GM18867 (cell line): ENCODE measurements at regions not wholly inside any gene's neighbourhood (a gene's known extent, or its start where the extent isn't known, plus 50 kb on each side); places are given as distances from the start of the nearest gene placed in this dataset.

Experiments
- ATAC-seq: cut with Tn5 transposase; IDR thresholded peaks from one replicate; pipeline ENCODE4 v1.9.1; 2021; ENCODE audit warnings: mild to moderate bottlenecking, moderate library complexity; ENCODE audit not compliant: unreplicated experiment

DNA sequence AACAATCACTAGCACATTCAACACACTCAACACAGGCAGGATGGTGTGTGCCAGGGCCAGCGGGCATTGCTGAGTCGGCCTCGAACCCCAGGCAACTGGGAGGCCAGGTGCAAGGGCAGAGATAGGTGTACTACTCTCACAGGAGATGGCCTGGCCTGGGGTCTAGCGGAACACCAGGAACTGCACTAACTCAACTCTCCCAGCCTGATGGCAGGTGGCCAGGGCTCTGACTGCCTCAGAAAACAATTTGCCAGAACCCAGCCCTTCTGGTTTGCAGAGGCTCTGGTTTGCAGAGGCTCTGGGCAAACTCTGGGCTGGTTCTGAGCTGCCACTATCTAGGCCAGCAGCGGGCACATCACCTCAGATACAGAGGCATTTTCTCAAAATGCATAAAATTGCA, 229.2 kb upstream of the CHRNA7 start:
- ATAC-seq = no peak

DNA sequence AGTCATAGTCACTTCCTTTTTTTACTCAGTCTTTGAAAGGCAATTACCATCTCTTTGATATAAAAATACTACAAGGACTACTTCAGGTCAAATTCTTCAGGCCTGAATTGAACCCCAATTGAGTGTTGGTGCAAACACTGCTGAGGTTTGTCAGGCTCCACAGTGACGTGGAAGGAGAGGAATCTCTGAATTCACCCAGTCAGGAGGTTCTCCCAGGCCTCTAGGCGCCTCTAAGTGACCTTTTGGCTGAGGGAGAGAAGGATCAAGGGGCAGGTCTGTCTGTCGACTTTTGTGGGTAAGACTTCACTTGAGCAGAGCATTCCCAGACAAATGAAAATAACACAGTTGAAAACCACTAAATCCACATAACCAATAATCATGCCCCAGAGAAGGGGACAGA, 227.6 kb upstream of the CHRNA7 start:
- ATAC-seq = no peak

DNA sequence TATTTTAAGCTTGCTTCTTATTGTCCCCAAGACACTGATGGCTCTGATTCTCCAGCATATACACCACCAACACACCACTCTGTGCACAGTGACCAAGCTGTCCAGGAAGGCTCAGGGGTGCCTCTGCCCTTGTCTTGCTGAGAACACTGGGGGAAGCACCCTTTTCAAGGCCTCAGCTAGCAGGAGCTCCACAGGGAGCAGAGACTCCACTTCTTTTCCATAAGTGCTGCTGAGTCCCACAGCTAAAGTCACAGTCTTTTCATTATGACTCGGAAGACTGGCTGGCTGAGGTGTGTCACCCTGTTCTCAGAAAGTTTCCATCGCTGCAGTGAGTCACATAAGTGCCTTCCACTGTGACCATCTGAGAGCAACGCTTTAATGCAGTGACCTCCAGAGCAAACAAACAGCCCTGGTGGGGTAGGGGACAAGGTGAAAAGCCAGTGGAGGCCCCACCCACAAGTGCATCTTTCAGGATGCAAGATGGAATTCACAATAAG, 226.9 kb upstream of the CHRNA7 start:
- ATAC-seq = no peak

DNA sequence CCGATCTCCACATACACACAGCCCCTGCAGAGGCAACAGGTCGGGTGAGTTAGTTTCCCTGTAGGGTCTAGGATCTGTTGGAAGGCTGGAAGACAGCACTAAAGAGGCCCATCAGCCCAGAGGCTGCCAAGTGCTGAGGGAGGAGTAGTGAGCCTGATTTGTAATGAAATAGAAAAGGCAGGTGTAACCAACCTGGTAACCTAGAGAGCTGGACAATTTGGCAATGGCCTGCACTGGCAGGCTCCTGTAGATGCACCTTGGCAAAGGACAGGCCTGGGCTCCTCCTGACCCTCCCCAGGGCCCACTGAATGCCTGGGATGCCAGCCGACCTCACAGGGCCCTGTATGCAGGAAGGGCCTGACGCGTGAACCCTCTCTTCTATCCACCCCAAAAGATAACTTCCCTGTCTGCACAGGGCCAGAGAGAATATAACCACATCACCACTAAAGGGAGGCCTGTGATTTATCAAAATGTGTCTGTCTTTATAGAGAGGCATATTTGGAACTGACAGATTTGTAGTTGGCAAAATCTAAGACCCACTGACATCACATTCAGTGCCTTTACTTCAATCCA, 225.1 kb upstream of the CHRNA7 start:
- ATAC-seq = no peak

DNA sequence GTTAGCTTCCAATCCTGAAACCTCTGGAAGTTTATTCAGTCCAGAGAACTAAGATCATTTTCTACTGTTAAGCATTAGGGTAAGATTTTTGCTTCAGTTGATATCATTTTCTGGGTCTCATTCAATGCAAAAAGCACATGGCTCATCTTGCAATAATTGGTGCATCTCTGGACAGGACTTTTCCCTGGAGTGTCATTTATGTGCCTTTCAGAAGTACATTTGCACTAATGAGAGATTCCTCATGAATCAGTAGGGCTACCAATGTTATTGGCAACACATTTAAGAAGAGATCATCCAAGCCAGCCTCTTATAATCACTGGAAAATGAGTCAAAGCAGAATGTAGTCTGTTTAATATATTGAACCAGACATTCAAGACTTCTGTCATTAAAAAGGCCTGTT, 224.2 kb upstream of the CHRNA7 start:
- no peak for ATAC-seq

DNA sequence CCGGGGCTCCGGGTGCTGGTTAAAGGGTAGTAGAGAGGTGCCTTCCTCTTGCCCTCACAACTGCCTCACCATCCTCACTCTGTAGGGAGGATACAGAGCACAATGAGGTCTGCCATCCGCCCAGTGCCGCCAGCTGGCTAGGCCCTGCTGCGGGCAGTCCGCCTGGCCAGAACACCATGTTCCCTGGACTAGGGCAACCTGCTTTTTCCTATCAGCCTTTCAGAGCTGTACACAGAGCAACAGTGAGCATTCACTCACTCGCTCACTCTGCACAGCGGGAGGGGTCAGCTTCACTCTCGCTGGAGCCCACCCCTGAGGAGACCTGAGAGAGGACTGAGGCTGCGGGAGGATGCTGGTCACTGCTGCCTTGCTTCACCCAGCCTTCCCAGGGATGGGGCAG, 218.7 kb upstream of the CHRNA7 start:
- no peak for ATAC-seq

DNA sequence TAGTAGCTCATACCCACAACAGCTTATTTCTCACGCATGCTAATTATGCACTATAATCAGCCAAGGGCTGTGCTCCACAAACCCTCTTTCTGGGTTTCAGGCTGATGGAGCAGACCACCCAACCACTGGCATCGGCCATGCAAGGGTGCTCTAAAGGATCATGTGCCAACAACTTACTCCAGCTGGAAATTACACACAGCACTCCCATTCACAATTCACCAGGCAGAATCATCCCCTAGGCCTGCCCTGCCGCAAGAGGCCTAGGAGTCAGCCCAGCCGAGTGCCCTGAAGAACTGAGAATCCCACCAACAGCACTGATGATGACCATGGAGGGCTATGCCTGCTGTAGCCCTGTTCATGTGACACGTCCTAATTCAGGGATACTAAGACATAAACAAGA, 216.2 kb upstream of the CHRNA7 start:
- no peak for ATAC-seq

DNA sequence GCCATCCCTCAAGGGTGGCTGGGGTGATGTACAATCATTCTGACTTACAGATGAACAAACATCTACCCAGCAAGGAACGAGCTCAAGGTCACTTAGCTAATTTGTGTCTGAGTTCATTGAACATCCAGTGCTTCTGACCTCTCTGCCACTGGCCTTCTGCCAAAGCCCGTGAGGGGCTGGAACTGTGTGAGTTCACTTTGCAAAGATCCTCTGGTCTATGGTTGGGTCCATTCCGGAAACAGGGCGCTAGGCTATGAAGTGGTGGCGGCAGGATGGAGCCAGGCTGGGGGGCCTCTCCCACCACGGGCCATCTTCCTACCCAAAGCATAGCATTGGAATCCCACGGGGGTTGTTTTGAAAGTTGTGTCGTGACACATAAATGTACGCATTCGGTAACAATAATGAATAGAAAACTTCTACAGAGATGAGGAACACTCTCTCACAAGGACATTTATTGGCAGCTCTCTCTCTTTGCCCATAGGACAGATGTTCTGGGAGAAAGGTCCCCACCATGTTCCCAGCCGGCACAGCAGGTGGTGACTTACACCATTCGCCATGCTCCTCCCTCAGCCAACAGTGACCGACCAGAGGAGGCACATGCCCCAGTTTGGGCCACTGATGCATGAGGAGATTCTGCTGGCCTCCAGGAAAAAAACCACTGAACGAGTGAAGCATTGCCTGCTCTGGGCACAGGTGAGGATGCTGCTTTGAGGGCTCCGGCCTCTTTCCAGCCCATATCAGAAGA, 214.7 kb upstream of the CHRNA7 start:
- no peak for ATAC-seq

DNA sequence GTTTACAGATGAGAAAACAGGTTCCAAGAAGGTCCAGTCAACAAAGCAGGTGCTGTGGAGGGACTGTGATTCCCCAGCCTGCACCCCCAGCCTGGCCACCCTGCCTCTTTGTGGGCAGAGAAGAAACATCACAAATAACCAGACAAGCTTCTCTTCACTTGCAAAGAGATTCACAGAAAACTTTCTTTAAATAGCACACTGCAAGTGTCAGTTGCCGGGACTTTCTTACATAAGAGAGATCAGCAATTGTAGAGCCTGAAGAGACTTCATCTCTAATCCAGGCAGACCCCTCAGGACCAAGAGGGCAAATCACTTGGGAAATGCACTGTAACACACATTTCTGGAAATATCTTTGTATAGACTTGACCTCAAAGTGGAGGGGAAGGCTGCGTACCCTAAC, 207.9 kb upstream of the CHRNA7 start:
- ATAC-seq = no peak

DNA sequence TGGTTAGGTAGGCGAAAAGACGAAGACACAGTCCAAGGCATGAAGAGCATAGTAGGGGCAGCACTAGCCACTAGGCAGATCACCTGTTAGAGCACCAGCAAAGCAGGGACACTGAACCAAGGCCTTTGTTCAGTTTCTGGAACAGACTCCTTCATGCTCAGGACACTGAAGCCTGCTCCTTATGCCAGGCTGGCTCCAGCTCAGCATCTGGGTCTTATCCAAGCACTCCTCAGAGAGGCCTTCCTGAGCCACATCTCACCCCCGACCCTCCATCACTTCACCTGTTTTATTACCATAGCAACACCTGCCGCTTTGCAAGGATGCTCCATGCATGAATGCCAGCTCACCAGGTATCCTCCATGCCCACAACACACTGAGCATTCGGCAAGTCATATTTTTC, 206.3 kb upstream of the CHRNA7 start:
- ATAC-seq = no peak

DNA sequence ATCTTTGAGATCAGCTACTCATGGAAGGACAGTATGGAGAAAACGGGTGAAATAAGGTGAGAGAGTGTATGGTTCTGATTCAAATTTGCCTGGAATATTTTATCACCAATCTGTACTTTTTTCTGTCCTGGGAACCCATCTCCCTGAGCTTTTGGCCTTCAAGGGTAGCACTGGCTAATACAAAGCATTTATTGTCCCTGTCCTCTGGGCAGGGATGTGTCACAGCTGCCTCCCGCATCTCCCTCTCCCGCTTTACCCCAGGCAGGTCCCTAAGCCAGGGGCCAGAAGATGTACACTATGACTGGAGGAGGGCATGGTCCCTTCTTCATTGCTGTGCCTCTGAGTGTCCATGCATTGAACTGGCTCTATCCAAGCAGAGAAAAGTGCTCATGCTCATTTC, 201.7 kb upstream of the CHRNA7 start:
- ATAC-seq = no peak

DNA sequence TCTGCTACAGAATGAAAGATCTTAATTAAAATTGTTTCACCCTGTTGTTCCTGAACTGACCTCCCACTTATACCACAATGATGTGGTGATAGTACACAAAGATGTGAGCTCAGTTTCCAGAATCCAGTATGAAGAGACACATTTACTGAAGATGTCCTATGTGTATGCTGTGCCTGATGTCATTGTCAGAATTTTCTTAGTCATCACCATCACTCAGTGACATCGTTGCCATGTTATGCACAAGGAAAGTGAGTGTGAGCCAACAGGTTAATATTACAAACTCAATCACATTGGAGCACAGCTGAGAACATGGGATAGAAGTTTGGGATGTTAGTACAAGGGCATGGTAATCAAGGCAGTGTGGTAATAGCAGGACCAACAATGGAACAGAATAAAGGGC, 199.7 kb upstream of the CHRNA7 start:
- ATAC-seq = no peak

DNA sequence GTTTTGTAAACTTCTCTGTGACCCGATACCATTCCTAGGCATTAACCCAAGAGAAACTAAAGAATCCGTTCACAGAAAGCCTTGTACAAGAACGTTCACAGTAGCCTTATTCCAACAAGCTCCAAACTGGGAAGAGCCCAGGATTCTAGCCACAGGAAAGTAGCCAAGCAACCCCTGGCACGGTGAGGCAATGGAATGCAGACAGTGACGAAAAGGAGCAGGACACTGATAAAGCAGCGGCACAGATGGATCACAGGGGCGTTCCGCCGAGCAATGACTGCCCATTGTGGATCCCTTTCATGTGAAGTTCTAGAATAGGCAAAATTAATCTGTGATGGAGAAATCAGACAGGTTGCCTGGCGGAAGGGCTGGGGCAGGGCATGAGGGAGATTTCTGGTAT, 198.7 kb upstream of the CHRNA7 start:
- ATAC-seq = no peak

DNA sequence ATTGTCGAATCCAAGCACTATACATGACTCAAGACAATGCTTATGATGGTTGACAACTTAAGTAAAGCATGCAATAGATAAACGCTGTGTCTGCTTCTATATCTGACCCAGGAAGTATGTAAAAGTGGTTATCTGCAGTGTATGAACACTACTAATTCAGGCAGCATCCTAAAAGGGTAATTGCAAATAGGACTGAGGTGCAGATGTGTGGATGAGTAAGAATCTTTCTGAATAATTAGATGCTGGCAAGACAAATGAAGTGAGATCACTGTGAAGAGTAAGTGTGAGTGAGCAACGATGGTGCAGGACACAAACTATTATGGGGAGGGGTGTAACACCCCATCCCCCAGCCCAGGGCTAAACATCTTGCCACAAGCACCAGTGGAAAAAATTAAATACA, 195.7 kb upstream of the CHRNA7 start:
- ATAC-seq = no peak

DNA sequence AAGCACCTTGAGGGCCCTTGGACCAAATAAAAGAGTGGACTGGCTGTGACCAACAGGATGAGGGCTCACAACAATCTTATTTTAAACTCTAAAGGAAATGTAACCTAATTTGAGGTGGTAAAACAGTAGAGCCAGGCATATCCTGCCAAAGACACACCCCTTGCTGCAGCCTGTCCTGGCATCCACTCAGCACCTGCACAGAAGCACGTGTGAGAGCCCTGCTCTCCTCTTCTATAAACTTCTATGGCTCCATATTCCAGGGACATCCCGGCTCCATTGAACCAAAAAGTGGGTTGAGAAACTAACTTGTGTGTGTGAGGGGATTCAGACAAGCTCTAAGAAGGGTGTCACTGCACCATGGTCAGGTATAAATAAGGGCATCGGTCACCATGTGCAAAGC, 190.9 kb upstream of the CHRNA7 start:
- ATAC-seq = no peak

DNA sequence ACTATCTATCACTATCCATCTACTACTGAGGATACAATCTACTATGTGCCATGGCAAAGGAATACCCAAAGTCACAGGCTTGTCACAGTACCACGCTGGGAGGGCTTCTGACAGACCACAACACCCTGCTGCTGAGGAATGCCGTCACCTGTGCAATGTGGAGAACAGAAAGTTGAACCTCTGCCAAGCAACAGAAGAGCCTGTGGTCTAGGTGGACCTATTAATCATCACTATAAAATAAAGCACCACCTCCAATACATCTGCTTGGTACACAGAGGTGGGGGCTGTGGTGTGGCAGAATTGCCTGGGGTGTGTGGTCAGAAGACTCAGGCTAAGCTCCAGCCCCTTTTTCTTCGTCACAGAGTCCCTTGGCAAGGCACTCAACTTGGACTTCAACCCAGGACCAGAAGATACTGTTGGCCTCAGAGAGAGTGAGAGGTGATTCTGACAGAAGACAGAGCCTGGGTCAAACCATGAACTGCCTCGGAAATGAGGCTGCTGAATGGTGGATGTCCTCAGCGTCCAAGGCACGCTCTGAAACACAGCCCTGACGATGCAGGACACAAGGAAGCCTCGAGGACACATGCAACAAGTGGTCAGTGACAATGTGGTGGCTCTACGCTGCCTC, 189.4 kb upstream of the CHRNA7 start:
- ATAC-seq = no peak

DNA sequence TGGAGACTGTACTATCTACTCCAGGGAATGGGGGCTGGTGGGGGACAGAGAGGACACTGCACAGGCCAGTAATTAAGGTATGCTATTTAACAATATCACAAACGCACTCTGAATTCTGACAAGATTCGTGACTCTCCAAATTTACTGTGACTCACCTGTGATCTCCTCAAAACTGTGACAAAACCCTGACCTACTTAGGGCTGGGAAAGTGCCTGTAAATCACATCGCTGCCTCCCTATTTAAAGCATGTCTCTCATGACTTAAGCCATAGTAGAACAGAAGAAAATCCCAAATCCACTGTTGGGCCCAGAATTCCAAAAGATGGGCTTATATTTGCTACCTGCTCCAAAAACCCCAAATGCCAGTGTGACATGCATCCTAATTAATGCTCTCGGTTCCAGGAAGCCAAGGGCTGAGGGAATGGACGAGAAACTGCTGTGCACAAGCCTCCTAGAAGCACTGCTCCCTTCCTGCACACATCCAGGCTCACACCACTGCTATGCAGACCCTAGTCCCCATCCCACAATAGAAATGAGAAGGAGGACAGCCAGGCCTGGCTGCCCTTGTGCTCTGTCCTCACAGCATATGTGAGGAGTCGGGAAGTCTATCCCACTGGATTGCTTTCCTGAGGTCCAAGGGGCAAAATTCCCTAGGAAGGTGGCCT, 187.7 kb upstream of the CHRNA7 start:
- no peak for ATAC-seq

DNA sequence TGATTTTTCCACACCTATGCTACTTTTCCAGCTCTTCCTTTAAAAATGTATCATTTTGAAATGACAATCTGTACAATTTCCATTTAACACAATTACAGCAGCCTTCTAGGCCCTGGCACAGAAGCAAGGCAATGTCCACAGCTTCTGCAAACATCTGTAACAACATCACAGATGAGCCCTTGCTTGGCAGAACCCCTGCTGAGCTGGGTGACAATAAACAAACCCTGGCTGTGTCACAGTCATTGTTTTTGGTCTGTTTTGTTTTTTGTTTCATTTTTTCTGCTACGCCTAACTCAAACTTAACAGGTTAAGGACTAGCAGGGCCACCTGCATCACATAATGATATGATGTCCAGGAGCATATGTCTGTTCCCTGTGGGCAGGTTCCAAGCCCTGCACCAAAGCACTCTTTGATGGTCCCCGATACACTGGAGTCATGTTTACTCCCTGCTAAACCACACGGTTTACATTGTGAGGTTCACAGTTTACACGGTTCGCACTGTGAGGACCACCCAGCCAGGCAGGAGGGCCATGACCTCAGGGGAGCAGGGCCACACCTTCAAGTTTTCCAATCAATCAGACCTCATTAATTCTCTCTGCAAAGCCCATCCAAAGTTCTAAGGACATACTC, 186.8 kb upstream of the CHRNA7 start:
- ATAC-seq = no peak

DNA sequence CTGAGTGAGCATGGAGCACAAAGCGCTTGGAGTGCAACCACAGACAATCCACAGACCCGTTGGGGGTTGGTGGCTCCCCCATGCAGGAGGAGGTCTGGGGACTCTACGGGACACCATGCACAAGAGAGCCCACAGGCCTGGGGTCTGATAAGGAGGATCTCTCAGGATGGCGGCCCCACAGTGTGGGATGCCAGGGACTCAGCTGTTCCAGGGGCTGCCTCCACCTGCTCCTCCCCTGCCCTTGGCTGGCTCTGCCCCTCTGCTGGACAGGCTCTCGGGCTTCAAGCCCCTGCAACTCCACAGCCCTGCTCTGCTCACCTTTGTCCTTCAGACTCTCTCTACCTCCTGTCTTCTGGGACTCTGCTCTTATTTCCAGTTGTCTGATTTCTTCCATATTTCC, 184.5 kb upstream of the CHRNA7 start:
- no peak for ATAC-seq

DNA sequence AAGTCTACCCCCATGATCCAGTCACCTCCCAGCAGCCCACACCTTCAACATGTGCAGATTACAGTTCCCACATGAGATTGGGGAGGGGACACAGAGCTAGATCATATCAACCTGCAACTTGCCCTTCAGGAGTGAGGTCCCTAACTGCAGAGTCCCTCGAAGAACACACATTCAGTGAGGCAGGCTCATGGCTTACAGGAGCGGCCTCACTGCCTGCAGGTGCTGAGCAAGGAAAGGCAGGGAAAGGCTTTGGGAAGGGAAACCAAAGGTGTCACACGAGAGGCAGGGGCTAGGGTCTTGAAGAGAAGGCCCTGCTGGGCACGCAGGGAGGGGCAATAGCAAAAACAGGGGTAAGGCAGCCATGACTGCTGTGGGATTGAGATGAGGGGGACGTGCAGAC, 182.4 kb upstream of the CHRNA7 start:
- ATAC-seq = no peak

DNA sequence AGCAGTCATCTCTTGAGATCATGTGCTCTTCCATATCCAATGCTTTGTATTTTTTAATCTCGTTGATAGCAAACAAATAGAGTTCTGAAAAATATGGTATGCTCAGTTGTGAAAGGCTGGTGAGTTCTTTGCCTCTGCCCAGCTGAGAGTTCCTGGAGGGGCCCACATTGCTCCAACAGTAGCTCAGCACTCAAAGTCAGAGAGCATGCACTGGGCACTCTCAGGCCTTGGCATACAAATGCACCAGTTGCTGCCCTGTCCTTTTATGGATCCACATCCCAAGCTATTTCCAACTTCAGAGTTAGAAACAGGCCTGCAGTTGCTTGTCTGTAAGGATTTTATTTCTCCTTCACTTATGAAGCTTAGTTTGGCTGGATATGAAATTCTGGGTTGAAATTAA, 181.7 kb upstream of the CHRNA7 start:
- ATAC-seq = no peak
